BE2C (cell line): ENCODE measurements at regions not wholly inside any gene's neighbourhood (a gene's known extent, or its start where the extent isn't known, plus 50 kb on each side); places are given as distances from the start of the nearest gene placed in this dataset.

Experiments
- DNase-seq: peaks from one replicate; pipeline ENCODE4 v3.0.0-alpha.2; 2020
- H3K27me3 ChIP-seq: fragments of 250-450 bp; sonication (Bioruptor Pico); 2 replicates; pipeline ENCODE4 v1.5.1; 2020; ENCODE audit warnings: mild to moderate bottlenecking
- H3K36me3 ChIP-seq: fragments of 250-450 bp; sonication (Bioruptor Pico); 2 replicates; pipeline ENCODE4 v1.5.1; 2020; ENCODE audit warnings: mild to moderate bottlenecking
- H3K4me1 ChIP-seq: fragments of 250-450 bp; sonication (Bioruptor Pico); 2 replicates; pipeline ENCODE4 v1.5.1; 2020
- H3K4me3 ChIP-seq: 2 replicates; pipeline ENCODE4 v1.5.1; 2011; ENCODE audit warnings: low read depth, low read length
- H3K9me3 ChIP-seq: fragments of 250-450 bp; sonication (Bioruptor Pico); 2 replicates; pipeline ENCODE4 v1.5.1; 2020
- CTCF ChIP-seq: IDR thresholded peaks from 2 replicates; pipeline ENCODE4 v1.5.1; 2012; ENCODE audit warnings: mild to moderate bottlenecking, low read depth, low read length

DNA sequence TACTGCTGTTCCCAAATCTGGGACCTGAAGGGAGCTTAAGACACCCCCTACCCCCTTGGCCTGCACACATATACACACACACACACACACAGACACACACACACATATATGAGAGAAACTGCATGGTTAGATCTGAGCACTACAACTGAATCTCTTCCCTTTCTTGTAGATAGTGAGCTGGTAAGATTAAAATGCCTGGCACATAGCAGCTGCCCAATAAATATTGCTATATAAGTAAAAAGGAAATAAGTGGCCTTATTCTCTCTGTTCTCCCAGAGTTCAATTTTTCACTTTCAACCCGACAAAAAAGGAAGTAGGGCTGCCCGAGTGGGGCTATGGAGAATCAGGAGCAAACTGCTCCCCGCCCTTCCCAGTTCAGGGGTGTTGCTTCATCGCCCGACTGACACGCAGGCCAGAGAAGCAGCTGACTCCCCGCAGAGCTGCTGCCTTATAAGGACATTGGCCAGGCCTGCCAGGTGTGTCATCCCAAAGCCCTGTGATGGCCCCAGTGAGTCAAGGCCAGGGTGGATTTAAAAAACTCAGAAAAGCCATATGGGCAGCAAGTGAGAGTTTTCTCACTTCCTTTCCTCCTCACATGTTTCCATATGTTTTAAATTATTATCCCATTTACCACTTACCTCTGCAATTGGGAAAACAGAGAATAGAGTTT lies 106.5 kb upstream of the SLC44A3 start:
- H3K36me3 ChIP-seq, result no peaks in the 10 kb centered on the region
- no peak for TF ChIP-seq CTCF
- no peaks in the 10 kb centered on the region for H3K27me3 ChIP-seq
- no peak overlapping the region for H3K4me3 ChIP-seq
- DNase-seq, result no peak
- no peaks in the 10 kb centered on the region; the same call in 1 of the 2 replicates for H3K9me3 ChIP-seq
- H3K4me1 ChIP-seq, result no peaks in the 10 kb centered on the region

DNA sequence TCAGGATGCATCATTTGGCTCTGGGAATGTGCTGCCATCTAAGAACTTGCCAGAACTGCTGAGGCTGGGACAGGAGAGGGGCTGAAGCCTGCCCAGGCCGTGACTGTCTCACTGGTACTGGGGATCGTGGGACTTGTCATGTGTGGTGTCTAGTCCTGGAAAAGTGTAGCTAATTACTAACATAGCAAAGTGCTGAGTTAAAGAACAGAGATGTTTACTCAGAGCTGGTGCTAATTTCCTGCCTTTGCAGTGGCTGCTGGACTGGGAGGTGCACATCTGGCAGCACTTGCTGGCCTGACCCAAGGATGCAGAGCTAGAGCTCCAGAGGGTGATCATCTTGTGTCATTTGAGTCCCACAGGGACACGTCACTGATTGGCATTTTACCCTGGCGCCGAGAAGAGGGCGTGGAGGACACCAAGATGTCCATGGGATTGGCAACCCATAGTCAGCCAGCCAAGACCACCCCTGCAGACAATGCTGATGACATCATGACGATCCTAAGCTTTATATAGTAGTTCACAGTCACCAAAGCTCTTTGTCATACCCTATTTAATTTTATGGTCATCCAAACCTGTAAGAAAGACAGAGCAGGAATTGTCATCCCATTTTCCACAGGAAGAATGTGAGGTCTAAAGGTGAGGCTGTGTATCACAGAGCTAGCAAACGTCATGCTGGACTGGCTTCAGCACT lies 110.1 kb upstream of the SLC44A3 start:
- no peaks in the 10 kb centered on the region for H3K27me3 ChIP-seq
- H3K9me3 ChIP-seq, result no peaks in the 10 kb centered on the region; the same call in 1 of the 2 replicates
- no peak for TF ChIP-seq CTCF
- DNase-seq, result no peak
- no peaks in the 10 kb centered on the region for H3K36me3 ChIP-seq
- no peak overlapping the region for H3K4me3 ChIP-seq
- H3K4me1 ChIP-seq, result no peaks in the 10 kb centered on the region

DNA sequence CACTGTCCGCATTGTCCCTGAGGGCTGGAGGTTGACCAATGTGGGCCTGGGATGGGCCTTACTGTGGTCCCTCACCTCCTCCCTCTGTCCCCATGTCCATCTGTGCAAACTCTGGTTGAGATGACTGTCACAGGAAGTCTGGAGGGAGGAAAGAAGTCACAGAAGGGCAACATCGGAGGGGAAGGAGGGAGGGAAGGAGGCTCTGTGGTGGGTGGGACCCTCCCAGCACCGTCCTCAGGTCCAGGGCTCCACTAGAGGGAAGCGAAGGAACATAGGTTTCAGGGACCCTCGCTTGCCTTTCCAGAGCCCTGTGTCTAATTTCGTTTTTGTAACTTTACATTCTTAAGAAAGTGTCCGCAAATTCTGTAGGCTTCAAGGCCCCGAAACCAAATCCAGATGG lies 111.3 kb upstream of the SLC44A3 start:
- no peak for DNase-seq
- H3K9me3 ChIP-seq, result no peaks in the 10 kb centered on the region; the same call in 1 of the 2 replicates
- no peak for TF ChIP-seq CTCF
- no peaks in the 10 kb centered on the region for H3K27me3 ChIP-seq
- no peak overlapping the region for H3K4me3 ChIP-seq
- no peaks in the 10 kb centered on the region for H3K4me1 ChIP-seq
- no peaks in the 10 kb centered on the region for H3K36me3 ChIP-seq

DNA sequence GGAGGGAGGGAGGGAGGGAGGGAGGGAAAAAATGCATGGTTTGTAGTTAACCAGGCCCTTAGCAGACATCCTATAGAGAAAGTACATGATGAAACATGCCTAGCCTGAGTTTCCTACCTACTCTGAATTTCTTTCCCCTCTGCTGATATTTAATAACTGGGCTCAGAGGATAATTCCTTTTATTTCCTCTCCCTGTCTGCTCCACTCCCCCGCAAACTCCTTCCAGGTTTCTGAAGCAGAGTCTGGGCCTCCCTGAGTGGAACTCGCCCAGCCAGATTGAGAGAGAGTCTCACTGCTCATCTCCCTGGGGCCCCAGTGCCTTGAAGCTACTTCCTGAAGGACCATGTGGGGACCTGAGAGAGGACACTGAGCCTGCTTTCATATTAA lies 111.9 kb upstream of the SLC44A3 start:
- no peak for DNase-seq
- TF ChIP-seq CTCF, result no peak
- Histone ChIP-seq H3K27me3 (no peaks in the 10 kb centered on the region), H3K4me3 (no peak overlapping the region), H3K4me1 (no peaks in the 10 kb centered on the region), H3K36me3 (no peaks in the 10 kb centered on the region), H3K9me3 (no peaks in the 10 kb centered on the region; the same call in 1 of the 2 replicates)

DNA sequence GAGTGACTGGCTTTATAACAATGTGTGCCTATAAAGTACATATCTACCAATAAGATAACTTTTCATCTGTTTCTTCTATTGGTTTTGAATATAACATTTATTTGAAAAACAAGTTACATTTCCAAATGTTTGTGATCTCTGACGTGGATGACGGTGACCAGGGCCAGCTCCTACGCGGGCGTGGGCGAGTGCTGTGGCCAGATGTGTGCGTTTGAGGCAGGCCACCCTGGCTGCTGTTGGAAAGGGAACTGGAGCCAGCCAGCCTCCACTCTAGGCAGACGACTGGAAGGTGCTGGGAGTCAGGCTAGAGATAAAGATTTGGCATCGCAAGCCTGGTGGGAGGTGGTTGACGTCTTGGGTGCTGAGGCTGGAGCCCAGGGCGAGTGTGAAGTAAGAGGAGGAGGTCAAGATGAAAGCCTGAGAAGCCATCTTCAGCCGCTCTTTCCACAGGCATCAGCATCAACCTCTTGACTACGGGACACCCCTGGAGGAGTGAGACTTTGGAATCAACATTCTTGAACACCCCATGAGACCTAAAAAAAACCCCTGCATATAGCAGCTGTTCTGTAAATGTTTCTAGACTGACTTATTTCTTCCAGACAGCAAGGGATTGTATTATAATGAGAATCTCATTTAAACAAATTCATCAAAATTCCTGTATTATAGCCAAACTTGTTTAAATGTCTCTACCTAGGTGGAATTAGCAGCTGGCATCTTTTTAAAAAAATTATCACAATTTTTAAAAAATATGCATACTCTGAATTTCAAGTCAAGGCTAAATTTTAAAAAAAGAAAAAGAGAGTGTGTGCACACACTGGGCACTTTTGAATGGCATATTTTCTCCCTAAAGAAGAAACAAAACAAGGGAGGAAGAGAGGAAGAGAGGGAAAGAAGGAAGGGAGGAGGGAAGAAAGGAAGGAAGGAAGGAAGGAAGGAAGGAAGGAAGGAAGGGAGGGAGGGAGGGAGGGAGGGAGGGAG lies 112.5 kb upstream of the SLC44A3 start:
- no peaks in the 10 kb centered on the region; the same call in 1 of the 2 replicates for H3K9me3 ChIP-seq
- H3K36me3 ChIP-seq, result no peaks in the 10 kb centered on the region
- H3K4me1 ChIP-seq, result no peaks in the 10 kb centered on the region
- no peak overlapping the region for H3K4me3 ChIP-seq
- no peaks in the 10 kb centered on the region for H3K27me3 ChIP-seq
- no peak for TF ChIP-seq CTCF
- no peak for DNase-seq
